Cardiac fibroblast (primary cell): ENCODE measurements at regions not wholly inside any gene's neighbourhood (a gene's known extent, or its start where the extent isn't known, plus 50 kb on each side); places are given as distances from the start of the nearest gene placed in this dataset.
"Not testable (repeated sequence)": the region's sequence is repeated elsewhere in the genome, so short reads cannot be mapped to it uniquely, and the experiment has no call there.

Experiments used
- DNase-seq, 2 donors: peaks; one replicate each; pipeline versions ENCODE4 v3.0.0 to v3.0.0-alpha.2; 2010; ENCODE audit warnings: low read depth in 2 of 2
- H3K4me3 ChIP-seq, 2 donors: replicated peaks in 1 of 2; 1 replicate in 1 of 2; 2 replicates in 1 of 2; pipeline ENCODE4 v1.5.1; 2011; ENCODE audit warnings: low read depth in 2 of 2, low read length in 2 of 2, mild to moderate bottlenecking in 2 of 2, moderate library complexity in 1 of 2
- TF ChIP-seq, protein P1 (sequence below): IDR thresholded peaks from one replicate; pipeline ENCODE4 v1.5.1; 2011; ENCODE audit warnings: low read depth, mild to moderate bottlenecking, low read length, inconsistent platforms

DNA sequence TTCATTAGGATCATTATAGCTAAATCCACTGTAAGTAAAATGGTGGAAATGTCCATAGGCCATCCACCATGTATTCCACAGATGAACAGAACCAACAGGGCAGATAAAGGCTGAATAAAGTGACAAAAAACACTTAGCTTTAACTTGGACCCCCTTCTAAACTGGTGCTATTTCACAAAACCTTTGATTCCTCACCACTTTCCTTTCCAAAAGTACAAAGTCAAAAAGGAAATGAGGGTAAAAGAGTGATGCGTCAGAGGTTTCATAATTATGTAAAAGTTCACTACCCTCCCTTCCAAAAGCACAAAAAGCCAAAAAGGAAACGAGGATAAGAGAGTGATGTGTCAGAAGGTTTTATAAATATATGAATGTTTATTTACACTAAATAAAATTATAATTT lies 172.2 kb downstream of the TBX15 start:
- TF ChIP-seq, protein P1, sequence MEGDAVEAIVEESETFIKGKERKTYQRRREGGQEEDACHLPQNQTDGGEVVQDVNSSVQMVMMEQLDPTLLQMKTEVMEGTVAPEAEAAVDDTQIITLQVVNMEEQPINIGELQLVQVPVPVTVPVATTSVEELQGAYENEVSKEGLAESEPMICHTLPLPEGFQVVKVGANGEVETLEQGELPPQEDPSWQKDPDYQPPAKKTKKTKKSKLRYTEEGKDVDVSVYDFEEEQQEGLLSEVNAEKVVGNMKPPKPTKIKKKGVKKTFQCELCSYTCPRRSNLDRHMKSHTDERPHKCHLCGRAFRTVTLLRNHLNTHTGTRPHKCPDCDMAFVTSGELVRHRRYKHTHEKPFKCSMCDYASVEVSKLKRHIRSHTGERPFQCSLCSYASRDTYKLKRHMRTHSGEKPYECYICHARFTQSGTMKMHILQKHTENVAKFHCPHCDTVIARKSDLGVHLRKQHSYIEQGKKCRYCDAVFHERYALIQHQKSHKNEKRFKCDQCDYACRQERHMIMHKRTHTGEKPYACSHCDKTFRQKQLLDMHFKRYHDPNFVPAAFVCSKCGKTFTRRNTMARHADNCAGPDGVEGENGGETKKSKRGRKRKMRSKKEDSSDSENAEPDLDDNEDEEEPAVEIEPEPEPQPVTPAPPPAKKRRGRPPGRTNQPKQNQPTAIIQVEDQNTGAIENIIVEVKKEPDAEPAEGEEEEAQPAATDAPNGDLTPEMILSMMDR, result no peak
- DNase-seq, result peak; percentile 11 to 25
- H3K4me3 ChIP-seq, result no peak overlapping the region

DNA sequence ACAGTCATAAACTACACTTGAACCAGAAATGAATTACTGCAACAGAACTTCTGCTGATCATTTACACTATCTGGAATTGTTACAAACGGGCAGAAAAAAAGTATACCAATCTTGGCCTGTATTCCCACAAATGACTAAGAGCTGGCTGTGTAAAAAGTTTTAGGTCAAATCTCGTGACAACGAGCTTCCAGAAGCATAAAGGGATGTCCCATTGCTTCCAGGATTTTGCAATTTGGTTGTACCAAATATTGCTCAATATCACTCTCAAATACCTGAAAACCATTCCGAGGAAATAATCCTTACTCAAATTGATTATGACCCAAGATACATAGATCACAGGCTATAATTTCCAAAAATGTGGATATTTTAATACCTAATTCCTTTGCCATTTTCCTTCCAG lies 175.6 kb downstream of the TBX15 start:
- DNase-seq, result no peak
- no peak overlapping the region for H3K4me3 ChIP-seq
- TF ChIP-seq, protein P1, result no peak

DNA sequence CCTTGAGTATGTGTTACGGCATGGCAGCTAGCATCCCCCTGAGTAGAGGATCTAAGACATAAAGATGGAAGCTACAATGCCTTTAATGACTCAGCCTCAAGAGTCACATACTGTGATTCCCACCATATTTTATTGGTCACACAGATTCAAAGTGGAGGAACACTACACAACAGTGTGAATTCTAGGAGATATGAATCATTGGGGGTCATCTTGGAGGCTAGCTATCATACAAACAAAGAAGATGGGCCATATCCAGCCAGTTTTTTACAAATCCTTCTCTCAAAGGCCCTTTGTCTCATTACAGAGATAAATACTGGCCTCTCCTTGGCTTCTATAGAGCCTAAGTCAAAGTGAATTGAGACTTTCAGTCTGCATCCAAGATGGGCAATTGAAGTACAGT lies 177.0 kb downstream of the TBX15 start:
- TF ChIP-seq, protein P1, result no peak
- no peak overlapping the region for H3K4me3 ChIP-seq

DNA sequence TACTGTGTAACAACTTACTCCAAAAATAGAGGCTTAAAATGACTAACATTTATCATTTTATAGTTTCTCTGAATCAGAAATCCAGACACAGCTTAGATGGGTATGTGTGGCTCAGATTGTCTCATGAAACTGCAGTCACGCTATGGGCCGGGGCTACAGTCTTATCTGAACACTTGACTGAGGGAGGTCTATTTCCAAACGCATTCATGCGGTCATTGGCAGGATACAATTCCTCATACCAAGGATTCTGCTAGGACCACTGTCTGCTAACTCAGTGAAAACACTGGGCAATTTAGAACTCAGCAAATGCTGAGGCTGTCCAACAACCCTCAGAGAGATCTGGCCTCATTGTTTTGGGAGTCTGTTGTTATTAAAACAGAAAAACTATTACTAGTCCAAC lies 178.6 kb downstream of the TBX15 start:
- TF ChIP-seq, protein P1, result no peak
- DNase-seq, result no peak
- H3K4me3 ChIP-seq, result no peak overlapping the region

More for the DNA sequence above, 177.0 kb downstream of the TBX15 start:
- DNase-seq, result no peak

DNA sequence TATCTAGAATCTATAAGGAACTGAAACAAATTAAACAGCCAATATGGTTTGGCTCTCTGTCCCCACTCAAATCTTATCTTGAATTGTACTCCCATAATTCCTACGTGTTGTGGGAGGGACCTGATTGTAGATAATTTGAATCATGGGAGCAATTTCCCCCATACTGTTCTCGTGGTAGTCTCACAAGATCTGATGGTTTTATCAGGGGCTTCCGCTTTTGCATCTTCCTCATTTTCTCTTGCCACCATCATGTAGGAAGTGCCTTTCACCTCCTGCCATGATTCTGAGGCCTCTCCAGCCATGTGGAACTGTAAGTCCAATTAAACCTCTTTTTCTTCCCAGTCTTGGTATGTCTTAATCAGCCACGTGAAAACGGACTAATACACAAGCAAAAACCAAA lies 185.0 kb downstream of the TBX15 start:
- DNase-seq, H3K4me3 ChIP-seq: not testable (repeated sequence)

DNA sequence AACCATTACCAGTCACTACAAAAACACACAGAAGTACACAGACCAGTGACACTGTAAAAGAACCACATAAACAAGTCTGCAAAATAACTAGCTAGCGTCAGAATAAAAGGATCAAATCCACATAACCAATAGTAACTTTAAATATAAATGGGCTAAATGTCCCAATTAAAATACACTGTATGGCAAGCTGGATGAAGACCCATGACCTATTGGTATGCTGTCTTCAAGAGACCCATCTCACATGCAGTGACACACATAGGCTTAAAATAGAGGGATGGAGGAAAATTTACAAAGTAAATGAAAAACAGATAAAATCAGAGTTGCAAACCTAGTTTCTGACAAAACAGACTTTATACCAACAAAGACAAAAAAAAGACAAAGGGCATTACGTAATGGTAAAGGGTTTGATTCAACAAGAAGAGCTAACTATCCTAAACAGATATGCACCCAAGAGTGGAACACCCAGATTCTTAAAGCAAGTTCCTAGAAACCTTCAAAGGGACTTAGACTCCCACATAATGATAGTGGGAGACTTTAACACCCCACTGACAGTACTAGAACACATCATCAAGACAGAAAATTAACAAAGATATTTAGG lies 196.9 kb downstream of the TBX15 start:
- H3K4me3 ChIP-seq, result no peak overlapping the region
- TF ChIP-seq, protein P1, result no peak
- no peak for DNase-seq

DNA sequence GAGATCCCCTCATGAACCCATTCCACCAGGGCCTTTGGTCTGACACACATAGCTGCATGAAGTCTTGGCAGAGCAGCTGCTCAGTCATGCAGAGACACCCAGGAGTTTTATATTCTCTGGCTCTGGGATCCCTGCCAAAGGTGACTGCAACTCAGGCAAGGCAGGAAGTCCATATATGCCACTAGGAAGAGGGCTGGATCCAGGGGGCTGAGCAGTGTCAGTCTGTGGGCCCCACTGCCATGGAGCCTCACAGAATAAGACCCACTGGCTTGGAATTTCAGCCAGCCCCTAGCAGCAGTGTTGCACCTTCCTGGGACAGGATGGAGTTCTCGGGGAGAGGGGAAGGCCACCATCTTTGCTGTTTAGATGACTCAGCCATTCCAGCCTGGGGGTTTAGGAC lies 199.7 kb downstream of the TBX15 start:
- DNase-seq, result peak; percentile 19 to 76
- TF ChIP-seq, protein P1, result no peak
- no peak overlapping the region for H3K4me3 ChIP-seq
